GM21737 (cell line): ENCODE measurements at regions not wholly inside any gene's neighbourhood (a gene's known extent, or its start where the extent isn't known, plus 50 kb on each side); places are given as distances from the start of the nearest gene placed in this dataset.

Experiments used
- ATAC-seq: cut with Tn5 transposase; IDR thresholded peaks from one replicate; pipeline ENCODE4 v1.9.1; 2021; ENCODE audit warnings: mild to moderate bottlenecking, moderate library complexity; ENCODE audit not compliant: unreplicated experiment

DNA sequence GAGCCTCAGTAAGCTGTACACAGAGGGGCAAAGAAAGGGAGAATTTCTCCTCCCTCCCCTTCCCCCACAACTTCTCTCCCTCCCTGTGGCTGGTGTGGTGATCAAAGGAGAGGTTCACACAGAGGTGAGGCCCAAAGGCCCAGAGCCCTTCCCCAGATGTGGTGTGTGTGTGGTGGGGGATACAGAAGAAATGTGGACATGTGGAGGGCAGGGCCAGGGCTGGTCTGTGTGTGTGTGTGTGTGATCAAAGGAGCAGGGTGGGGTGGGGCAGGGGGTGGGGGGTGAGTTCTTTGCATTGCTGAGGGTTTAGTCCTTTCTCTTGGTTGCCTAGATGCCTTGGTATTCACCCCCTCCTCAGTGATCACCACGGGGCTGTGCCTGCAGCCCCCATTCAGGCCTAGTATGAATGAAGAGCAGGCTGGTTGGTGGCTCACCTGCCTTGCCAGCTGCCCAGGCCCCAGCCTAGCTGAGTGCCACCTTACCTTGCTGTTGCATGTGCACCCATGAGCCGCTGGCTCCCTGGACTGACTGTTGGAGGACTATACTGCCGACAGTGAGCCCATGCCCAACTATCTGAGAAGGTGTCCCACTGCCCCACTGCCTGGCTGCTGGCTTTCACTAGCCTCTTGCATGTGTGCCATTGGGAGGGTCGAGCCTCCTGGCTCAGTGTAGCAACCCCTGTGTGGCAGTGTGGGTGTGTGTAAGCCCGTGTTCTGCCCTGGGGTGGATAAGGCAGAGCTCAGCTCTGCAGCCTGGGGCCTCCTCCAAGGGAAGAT lies 101.9 kb downstream of the EFNB1 start:
- ATAC-seq = no peak

DNA sequence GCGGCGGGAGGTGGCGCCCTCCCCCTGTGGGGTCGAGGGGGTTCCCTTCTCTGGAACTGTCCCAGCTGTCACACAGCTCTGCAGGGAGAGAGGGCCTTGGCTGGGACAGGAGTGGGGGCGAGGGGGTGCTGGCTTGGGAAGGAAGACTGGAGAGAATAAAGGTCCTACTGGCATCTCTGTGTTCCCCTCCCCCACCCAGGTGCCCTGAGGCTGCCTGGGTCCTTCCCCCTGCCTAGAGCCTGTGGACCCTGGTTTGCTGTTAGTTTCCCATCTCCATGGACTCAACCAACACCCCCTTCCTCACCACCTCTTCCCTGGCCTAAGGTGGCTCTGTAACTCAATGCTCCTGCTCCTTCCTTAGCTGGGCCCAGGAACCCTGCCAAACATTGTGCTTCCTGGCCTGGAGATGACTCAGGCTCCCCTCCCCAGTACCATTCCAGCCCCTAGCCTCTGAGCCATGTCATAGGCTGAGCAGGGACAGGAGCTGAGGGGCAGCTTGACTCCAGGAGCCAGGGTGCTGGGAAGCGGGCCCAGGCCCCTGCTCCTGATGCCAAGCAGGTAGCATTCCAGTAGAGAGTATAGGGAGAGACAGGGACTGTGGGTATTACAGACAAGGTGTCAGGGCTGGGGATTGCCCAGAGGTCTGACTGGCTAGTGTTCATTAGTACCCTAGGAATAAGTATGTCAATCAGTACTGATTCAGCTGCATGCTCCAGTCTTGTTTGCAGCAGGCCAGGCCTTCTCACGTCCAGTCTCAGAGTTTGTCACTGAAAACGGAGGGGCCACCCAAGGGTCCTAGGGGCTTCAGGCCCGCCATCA lies 100.7 kb downstream of the EFNB1 start:
- ATAC-seq = no peak

DNA sequence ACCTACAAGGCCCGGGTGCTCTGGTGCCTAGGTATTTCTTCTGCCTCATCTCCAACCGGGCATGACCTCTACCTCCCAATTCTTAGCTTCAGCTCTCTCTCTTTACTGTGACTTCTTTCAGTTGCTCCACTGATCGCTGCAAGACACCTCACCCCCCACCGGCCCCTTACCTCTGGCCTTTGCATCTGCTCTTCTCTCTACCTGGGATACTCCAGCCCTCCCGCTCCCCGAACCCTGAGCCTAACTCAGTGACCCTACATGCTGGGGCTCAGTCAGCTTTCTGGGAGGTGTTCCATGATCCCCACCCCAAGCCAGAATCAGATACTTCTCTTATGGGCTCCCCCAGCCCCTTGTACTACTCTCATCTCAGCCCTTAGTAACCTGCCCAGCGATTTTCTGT lies 99.6 kb downstream of the EFNB1 start:
- no peak for ATAC-seq

DNA sequence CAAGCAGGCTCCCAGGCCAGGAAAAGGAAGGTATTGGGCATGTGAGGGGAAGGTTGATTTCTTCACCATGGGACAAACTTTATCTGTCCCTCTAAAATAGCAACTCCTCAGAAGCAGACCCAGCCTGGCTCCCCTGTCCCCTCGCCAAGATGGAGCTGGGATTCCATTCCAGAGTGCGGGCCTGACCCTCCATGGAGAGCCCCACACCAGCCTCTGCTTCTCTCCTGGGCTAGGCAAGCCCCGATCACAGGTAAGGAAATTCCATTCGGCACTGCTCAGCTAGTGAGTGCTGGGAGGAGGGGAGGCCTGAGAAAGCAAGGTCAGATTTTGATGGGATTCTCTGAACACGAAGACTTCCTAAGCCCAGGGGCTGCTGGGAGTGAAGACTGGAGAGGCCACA lies 98.4 kb downstream of the EFNB1 start:
- ATAC-seq = no peak

DNA sequence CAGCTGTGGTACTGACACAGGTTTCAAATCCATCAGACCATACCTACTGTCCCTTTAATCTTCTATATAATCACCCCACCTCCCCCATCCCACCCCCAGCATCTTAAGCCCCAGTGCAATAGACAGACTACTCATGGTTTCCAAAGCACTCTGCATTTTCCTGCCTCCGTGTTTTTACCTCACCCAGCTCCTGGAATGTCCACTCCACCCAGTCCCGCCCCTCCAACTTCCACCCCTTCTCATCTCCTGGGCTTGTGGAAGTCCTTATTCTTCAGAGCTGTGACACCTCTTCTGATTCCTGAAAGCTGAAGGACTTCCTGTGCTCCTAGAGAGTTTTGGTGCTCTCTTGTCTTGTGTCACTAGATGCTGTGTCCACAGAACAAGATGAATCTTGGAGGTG lies 94.3 kb downstream of the EFNB1 start:
- no peak for ATAC-seq

DNA sequence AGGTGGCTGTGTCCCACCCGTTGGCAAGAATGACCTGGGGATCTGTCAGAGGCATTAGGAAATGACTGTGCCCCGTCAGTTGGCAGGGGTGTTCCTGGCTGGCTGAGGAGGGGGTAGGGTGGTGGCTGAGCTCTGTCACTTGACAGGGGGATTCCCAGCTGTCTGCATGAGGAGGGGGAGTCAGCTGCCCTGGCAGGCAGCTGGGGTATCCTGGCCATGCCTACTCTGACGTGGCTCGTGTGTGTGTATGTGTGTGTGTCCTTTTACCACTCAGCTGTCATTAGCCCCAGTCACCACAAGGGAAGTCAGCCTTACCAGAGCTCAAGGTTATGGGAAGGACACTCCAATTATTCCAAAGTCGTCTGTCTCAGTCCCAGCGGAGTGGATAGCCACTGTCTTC lies 93.2 kb downstream of the EFNB1 start:
- ATAC-seq = no peak

DNA sequence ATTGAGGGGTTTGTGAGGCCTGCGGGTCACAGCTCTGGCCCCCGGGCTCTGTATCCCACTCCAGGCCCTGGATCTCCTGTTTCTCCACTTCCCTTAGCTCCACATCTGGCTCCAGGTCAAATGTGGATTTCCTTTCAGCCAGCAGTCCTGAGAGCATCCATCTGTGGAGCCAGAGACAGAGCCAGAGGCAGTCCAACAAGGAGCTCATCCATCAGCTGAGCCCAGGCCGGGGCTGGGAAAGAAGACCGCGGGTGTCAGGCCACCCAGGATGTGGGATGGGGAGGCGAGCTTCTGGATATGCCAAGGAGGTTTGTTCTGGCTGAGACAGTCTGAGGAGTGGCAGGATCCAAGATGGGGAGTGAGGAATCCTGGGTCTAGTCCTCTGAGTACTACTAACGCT lies 91.7 kb downstream of the EFNB1 start:
- ATAC-seq = no peak

DNA sequence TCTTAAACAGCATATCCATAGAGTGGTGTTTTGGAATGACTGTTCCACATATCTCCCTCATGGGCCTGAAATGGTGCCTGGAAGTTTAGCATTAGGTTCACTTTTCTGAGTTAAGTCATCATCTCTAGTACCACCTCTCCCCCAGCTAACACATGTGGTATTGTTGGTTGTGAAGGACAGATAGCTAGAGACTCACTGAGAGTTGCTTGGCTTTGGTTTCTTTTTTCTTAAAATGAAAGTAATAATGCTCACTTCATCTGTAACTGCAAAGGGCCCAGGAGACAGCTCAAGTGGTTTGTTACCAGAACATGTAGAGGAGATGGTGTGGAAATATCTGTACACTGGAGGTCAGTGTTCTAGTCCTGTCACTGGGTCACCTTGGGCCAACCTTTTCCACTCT lies 90.9 kb downstream of the EFNB1 start:
- ATAC-seq = no peak

DNA sequence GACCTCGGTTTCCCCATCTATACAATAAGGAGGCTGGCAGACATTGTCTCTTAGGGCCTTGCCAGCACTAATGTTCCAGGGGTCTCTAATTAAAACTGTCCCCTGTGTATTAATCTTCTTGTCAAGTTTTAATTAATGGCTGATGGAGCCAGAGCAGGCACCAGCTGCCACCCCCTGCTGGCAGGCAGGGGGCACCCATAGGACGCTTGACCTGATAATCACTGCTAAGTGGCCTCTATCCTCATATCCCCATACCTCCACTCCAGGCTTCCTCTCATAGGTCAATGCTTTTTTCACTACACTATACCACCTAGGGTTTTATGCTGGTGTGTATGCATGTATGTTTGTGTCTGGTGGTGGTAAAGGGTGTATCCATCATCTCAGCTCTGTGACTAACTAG lies 89.4 kb downstream of the EFNB1 start:
- no peak for ATAC-seq

DNA sequence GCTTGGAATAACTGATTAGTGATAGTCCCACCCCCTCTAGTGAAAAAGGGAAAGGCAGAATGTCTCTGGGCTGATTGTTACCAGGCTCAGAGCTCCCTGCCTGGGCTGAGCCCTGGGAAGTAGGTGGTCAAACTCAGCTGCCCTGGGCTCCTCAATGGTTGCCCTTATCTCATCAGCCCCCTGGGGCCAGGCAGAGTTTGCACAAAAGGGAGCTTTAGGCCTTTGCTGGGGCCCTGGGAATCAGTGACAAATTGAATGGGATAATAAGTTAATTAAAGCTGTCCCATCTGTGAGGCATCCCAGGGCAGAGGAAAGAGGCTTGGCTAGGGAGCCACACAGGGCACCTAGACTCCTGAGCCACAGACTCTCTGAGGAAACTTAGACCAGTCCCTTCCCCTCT lies 89.0 kb downstream of the EFNB1 start:
- ATAC-seq = no peak

DNA sequence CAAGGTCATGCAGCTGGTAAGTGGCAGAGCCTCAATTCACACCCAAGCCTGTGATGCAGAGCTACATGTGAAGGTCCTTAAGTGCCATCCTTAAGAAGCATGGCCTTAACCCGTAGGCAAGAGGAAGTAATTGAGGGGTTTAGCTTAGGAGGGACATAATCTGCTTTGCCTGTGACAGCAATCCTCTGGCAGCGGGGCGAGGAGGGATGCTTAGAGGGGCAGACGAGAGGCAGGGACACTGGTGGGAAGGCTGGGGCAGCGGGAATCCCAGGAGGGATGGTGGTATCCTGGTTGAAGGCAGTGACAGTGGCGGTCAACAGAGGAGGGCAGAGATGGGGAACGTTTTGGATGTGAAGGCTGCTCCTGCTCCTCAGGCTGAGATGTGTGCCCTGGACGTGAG lies 88.1 kb downstream of the EFNB1 start:
- ATAC-seq = no peak

DNA sequence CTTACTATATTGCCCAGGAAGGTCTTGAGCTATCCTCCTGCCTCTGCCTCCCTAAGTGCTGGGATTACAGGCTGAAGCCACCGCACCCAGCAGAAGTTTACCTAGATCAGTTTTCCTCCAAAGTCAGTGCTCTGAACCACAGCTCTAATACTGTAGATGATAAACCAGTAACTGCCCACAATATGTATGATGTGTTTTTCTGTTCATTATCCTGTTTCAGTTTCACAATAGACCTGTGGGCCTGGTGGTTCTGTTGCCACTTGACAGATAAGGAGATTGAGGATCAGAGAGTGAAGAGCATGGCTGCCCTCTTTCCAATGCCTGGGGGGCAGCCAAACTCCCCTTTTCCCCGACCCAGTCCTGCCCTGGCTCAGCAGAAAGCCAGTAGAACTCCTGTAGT lies 87.0 kb downstream of the EFNB1 start:
- ATAC-seq = peak; percentile 69

DNA sequence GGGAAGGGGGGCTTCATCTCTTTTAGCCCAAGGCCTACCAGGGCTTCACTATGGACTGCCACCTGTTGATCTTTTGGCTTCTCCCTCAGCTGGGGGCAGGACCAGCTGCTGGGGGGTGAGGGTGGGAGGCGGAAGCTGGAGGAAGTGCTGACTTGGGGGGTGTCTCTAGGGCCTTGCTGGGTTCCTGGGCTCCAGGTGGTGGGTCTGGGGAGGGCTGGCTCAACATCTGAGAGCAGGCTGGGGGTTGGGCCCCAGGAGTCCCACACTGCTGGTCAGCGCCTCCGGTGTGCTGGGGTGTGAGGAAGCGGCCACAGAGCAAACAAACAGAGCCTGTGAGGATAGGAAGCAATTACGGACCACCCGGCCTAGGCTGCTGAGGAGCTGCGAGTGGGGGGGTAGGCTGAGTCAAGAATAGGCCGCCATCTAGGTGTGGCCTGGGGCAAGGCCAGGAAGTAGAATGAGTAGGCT lies 85.7 kb downstream of the EFNB1 start:
- ATAC-seq = no peak

DNA sequence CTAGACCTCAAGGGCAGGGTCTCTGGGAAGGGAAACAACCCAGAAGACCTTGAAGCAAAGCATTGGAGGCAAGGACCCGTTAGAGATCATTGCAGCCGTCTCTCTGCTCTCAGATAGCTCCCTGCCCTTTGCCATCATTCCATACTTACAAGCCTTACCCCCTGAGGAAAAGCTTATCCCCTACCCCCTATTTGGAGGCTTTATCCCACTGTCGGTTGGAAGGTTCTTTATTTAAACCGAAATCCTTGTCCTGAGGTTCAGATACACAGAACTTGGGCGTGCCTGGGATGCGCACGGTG lies 84.4 kb downstream of the EFNB1 start:
- no peak for ATAC-seq

DNA sequence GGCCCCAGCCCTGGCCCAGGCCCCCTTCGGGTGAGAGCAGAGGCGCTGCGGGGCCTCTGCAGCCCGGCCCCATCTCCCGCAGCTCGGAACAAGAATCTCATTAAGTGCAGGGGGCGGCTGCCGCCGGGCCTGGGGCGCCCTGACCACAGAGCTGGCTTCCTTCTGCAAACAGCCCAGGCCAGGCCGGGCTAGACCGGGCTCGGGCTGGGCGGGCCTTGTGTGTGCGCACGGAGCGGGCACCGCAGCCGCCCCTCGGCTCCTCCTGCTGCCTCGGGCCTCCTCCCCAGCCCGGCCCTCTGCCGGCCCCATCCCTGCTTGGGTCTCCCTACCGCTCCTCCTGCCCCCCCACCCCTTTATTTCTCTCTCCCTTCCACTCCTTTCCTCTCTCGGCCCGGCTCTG lies 83.3 kb downstream of the EFNB1 start:
- ATAC-seq = no peak

DNA sequence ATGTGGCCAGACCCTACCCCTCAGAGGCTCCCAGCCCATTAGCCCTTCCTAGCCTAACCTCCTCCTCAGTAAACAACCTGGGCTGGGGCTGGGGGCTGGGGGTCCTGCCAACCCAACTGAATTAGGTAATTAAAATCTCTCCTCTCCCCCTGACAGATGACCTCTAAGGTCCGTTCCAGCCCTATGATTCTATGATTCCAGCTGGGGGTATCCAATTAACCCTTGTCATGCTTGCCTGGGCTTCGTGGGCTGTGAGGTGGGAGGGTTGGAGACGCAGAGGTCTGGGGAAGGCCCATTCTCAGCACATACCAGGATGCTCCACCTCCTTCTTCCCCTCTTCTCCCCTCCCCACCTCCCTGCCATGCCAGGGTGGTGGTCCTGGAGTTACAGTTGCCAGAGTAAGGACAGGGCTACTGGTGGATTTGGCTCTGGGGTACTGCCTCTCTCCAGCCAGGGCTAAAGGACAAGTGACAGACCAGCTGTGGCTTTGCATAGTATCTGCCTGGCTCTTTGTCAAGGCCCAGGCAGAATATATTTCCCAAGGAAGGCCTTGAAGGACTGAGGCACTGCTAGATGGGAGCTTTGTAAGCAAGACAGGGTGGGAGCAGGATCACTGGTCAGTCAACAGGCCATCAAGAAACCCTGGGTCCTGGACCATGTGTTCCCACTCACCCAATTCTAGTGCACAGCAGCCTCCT lies 82.1 kb downstream of the EFNB1 start:
- ATAC-seq = no peak

DNA sequence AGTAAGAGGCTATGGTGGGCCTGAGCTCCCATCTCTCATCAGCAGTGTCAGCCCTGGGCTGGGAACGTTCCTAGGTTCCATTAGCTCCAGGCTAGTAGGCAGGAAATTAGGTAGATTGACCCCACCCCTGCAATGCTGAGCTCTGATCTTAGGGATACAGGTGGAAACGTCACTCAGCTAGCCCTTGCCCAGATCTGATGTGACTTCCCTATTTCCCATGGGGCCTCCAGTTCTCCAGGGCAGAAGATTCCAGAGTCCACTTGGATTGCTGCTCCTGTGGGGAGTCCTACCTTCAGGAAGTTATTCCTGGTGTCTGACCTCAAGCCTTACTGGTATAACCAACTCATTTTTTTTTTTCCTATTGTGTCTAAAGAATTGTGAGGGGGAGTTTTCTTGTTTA lies 81.1 kb downstream of the EFNB1 start:
- ATAC-seq = no peak

DNA sequence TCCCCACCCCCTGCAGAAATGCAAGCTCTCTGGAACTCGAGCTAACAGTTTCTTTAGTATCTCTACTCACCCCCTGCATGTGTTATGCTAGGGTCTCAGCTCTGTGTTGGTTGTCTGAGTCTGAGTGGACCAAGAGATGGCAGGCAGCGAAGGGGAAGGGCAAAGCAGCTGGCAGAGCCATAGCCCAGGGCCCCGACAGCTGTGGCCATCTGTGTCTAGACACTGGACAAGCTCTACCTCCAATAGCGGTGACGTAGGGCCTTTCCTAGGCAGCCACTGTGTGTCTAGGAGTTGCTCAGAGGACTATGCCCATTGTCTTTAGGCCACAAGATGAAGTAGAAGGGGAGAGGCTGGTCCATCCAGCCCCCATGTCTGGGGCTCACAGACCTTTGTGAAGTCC lies 79.2 kb downstream of the EFNB1 start:
- ATAC-seq = no peak

DNA sequence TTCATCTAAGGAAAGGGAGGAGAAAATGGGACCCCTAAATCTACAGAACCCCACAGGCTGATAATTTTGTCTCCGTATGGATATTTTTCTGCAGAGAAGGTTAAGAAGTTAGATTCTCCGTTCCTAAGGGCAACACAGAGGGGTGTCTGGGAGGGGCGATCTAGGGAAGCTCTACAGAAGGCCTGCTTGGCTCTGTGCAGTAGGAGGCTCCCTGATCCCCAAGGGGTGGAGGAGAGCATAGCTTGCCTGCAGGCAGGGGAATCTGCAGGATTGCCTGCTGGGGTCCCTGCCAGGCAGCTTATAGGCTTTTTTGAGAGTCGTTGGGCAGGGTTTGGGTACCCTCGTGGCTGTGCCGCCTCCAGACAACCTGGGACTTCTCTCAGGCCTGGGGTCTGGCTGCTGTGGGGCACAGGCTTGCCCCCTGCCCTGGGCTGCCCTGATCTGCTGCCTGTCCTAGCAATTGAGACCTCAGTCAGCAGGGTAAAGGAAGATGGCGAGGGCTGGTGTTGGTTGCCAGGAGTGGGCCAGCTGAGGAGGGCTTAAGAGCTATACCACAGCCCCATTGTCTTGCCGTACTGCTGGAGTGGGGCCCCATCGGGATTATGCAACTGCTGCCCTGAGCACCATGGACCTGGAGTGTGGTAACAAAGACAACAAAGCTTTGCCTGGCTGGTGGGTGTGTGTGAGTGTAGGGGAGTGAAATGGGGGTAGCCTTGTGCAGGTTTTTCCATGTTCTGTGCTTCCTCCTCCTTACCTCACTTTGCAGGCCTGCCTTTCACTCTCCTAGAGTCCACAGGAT lies 74.1 kb downstream of the EFNB1 start:
- no peak for ATAC-seq

DNA sequence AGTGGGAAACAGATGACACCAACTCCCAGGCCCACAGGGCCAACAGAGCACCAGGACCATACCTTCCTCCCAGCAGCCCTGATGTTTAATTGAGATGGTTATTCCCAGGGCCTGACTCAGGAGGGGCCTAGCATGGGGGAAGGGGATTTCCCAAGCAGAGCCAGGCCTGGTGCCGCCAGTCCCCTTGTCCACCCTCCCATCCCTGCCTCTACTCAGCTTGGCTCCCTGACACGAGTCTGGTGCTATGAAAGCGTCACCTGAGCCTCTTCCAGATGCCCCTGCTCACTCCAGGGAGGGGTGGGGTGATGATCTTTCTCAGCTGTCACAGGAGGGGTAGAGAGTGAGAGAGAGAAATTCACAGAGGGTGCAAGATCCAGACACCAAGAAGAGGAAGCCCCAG lies 72.7 kb downstream of the EFNB1 start:
- ATAC-seq = no peak

DNA sequence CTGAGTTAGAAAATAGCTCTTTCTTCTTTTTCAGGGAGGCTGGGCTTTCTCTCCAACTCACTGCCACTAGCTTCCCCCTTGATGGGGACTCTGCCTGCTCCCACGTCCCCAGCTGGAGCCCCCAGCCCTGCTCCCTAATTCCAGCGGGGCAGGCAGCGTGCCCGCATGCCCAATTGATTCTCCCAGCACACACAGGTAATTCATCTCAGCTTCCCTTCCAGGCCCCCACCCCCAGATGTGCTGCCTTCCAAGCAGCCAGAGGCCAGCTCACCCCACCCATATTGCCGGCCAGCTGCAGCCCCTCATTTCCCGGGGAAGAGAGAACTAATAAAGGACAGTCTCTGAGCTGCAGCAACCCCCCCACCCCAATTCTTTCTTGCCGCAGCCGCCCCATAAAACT lies 69.8 kb downstream of the EFNB1 start:
- ATAC-seq = no peak
